CD4-positive, alpha-beta T cell (primary cell): ENCODE measurements at regions not wholly inside any gene's neighbourhood (a gene's known extent, or its start where the extent isn't known, plus 50 kb on each side); places are given as distances from the start of the nearest gene placed in this dataset.

ENCODE experiments used
- ATAC-seq: fragments of 200-7000 bp; cut with Tn5 transposase; one replicate; pipeline ENCODE4 v1.10.0; 2022; ENCODE audit warnings: mild to moderate bottlenecking; ENCODE audit not compliant: poor library complexity
- CTCF ChIA-PET: fragments of 350-600 bp; sonication (Branson Sonifier 250); formaldehyde crosslinking; loops from one replicate; lab custom pipeline; 2021; ENCODE audit warnings: antibody characterized with exemption, inconsistent platforms; lab: Charles Lee
- POLR2A ChIA-PET: fragments of 350-600 bp; sonication (Branson Sonifier 250); formaldehyde crosslinking; loops from one replicate; lab custom pipeline; 2021; ENCODE audit warnings: antibody characterized with exemption, inconsistent platforms; lab: Charles Lee
- DNase-seq, 14 experiments: peaks; one replicate each; pipeline ENCODE4 v3.0.0-alpha.2; 2013 to 2020; ENCODE audit warnings: mixed read lengths in 2 of 14
- H3K27ac ChIP-seq, 2 donors: one replicate each; pipeline versions ENCODE4 v1.5.1 to v1.7.0; 2013; ENCODE audit warnings: low read length in 2 of 2, low read depth in 1 of 2, mild to moderate bottlenecking in 1 of 2
- H3K27me3 ChIP-seq, 2 experiments: 1 replicate in 1 of 2; 2 replicates in 1 of 2; pipeline versions ENCODE4 v1.6.1 to v1.7.0; 2013; ENCODE audit warnings: low read length in 2 of 2, control low read depth in 1 of 2, mild to moderate bottlenecking in 1 of 2, moderate library complexity in 1 of 2; ENCODE audit not compliant: insufficient read depth in 2 of 2, control insufficient read depth in 1 of 2
- H3K36me3 ChIP-seq: one replicate; pipeline ENCODE4 v1.6.1; 2013; ENCODE audit warnings: low read length, control low read depth; ENCODE audit not compliant: insufficient read depth
- H3K4me1 ChIP-seq: one replicate; pipeline ENCODE4 v1.6.1; 2013; ENCODE audit warnings: low read length, control low read depth; ENCODE audit not compliant: insufficient read depth
- H3K4me3 ChIP-seq: one replicate; pipeline ENCODE4 v1.5.1; 2013; ENCODE audit warnings: mild to moderate bottlenecking, low read length, moderate library complexity
- H3K9me3 ChIP-seq, 2 experiments: 1 replicate in 1 of 2; 2 replicates in 1 of 2; pipeline versions ENCODE4 v1.6.1 to v1.7.0; 2013; ENCODE audit warnings: low read length in 2 of 2, mild to moderate bottlenecking in 2 of 2, control low read depth in 1 of 2, moderate library complexity in 1 of 2; ENCODE audit not compliant: control insufficient read depth in 1 of 2, insufficient read depth in 1 of 2
- H3K27ac Mint-ChIP-seq: one replicate; pipeline ENCODE4 v1.8.0; 2020; ENCODE audit warnings: mixed read lengths
- H3K27me3 Mint-ChIP-seq: one replicate; pipeline ENCODE4 v1.8.0; 2021; ENCODE audit warnings: mixed read lengths
- H3K36me3 Mint-ChIP-seq: one replicate; pipeline ENCODE4 v1.8.0; 2021; ENCODE audit warnings: low read depth, mixed read lengths
- H3K4me1 Mint-ChIP-seq: one replicate; pipeline ENCODE4 v1.8.0; 2021; ENCODE audit warnings: low read depth, mixed read lengths
- H3K4me3 Mint-ChIP-seq: one replicate; pipeline ENCODE4 v1.8.0; 2020; ENCODE audit warnings: mild to moderate bottlenecking, mixed read lengths
- H3K9me3 Mint-ChIP-seq: one replicate; pipeline ENCODE4 v1.8.0; 2020; ENCODE audit warnings: mixed read lengths
- CTCF ChIP-seq: fragments of 200-600 bp; IDR thresholded peaks from one replicate; pipeline ENCODE4 v1.8.0; 2022; ENCODE audit warnings: antibody characterized with exemption, mild to moderate bottlenecking
- intact Hi-C, 2 experiments: fragments of 100-400 bp; cut with DNase I in 1 of 2; cut with micrococcal nuclease in 1 of 2; formaldehyde crosslinking; loops; one replicate each; pipeline versions ENCODE4 v1.15.1 to v1.9.0; 2023 to 2025; cut with DNase I, micrococcal nuclease

- H3K4me3 ChIP-seq = no peak overlapping the region
- H3K36me3 ChIP-seq = no peaks in the 10 kb centered on the region
- DNase-seq (no peak), ATAC-seq (no peak)
- H3K27ac Mint-ChIP-seq = no peak overlapping the region
- POLR2A ChIA-PET = no interaction called here
- H3K27ac ChIP-seq = no peak overlapping the region
- H3K9me3 ChIP-seq = peaks cover 6 to 16% of the 10 kb centered on the region in 2 experiments
- H3K4me3 Mint-ChIP-seq = no peak overlapping the region
- H3K36me3 Mint-ChIP-seq = no peaks in the 10 kb centered on the region
- no peaks in the 10 kb centered on the region for H3K4me1 Mint-ChIP-seq
- no peaks in the 10 kb centered on the region for H3K27me3 ChIP-seq
- no peaks in the 10 kb centered on the region for H3K4me1 ChIP-seq
- no peaks in the 10 kb centered on the region for H3K27me3 Mint-ChIP-seq
- CTCF ChIA-PET = no interaction called here
- intact Hi-C loops = no loop called here
- no peak for TF ChIP-seq CTCF
- H3K9me3 Mint-ChIP-seq = peaks cover 7% of the 10 kb centered on the region
These were observed 1087.9 kb upstream of the NUDT12 start for GRCh38 chr5:104650313-104651055.

GRCh38 chr5:104646416-104646815 is 1083.8 kb upstream of the NUDT12 start:
- CTCF ChIA-PET = no interaction called here
- H3K36me3 Mint-ChIP-seq = no peaks in the 10 kb centered on the region
- Histone ChIP-seq H3K36me3 (no peaks in the 10 kb centered on the region), H3K9me3 (peaks cover 0 to 5% of the 10 kb centered on the region in 2 experiments), H3K4me1 (no peaks in the 10 kb centered on the region), H3K27ac (no peak overlapping the region), H3K4me3 (no peak overlapping the region), H3K27me3 (no peaks in the 10 kb centered on the region)
- peaks cover 4% of the 10 kb centered on the region for H3K9me3 Mint-ChIP-seq
- no peaks in the 10 kb centered on the region for H3K4me1 Mint-ChIP-seq
- intact Hi-C loops = no loop called here
- H3K27ac Mint-ChIP-seq = no peak overlapping the region
- TF ChIP-seq CTCF = no peak
- no peaks in the 10 kb centered on the region for H3K27me3 Mint-ChIP-seq
- H3K4me3 Mint-ChIP-seq = no peak overlapping the region
- ATAC-seq (no peak), DNase-seq (no peak)
- POLR2A ChIA-PET = no interaction called here

- CTCF ChIA-PET = no interaction called here
- intact Hi-C loops = no loop called here
These were observed 1080.7 kb upstream of the NUDT12 start for GRCh38 chr5:104643320-104643719.

More at GRCh38 chr5:104643320-104643719, 1080.7 kb upstream of the NUDT12 start:
- no peaks in the 10 kb centered on the region for H3K27me3 ChIP-seq
- ATAC-seq = no peak
- no peaks in the 10 kb centered on the region for H3K36me3 Mint-ChIP-seq
- H3K27me3 Mint-ChIP-seq = no peaks in the 10 kb centered on the region
- no peaks in the 10 kb centered on the region for H3K4me1 Mint-ChIP-seq
- no peaks in the 10 kb centered on the region for H3K9me3 ChIP-seq
- no peaks in the 10 kb centered on the region for H3K4me1 ChIP-seq
- no peak overlapping the region for H3K4me3 Mint-ChIP-seq
- H3K27ac Mint-ChIP-seq = no peak overlapping the region
- TF ChIP-seq CTCF = no peak
- no peaks in the 10 kb centered on the region for H3K36me3 ChIP-seq
- peaks cover 7% of the 10 kb centered on the region for H3K9me3 Mint-ChIP-seq
- POLR2A ChIA-PET = no interaction called here
- no peak overlapping the region for H3K4me3 ChIP-seq
- H3K27ac ChIP-seq = no peak overlapping the region
- no peak for DNase-seq
